ENCODE measurements at regions not wholly inside any gene's neighbourhood (a gene's known extent, or its start where the extent isn't known, plus 50 kb on each side); places are given as distances from the start of the nearest gene placed in this dataset.

DNA sequence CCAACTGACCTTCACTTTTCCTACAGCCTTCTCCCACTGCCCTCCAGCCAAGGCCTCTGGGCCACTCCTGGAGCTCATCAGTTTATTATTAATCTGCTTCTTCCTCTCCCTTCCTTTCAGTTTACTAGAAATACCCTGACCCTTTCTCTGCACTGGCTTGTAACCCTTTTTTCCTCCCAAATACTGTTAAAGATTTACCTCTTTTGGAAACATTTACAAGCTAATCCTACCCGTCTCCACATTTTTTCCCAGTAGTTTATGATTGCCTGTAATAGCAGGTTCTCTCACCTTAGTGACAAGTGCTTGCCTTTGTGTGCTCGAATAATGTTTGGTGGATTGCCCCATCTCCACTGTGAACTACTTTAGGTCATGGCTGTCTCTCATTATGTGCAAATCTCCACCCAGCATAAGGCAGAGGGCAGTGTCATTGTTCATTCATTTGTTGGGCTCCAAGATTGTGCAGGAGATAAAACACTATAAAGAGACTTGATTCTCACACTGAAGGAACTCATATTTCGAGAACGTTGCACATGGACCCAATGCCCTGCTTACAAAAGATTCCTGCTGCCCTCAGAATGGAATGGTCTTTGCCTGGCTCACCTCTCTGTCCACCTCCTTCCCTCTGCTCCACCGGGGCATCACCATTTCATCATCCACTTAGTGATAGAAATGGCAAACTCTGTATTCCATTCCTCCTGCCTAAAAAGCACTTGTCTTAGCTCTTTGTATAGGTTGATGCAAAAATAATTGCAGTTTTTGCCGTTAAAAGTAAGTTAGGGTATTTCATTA lies 491.1 kb downstream of the UTRN start:
- TF ChIP-seq, protein P1, sequence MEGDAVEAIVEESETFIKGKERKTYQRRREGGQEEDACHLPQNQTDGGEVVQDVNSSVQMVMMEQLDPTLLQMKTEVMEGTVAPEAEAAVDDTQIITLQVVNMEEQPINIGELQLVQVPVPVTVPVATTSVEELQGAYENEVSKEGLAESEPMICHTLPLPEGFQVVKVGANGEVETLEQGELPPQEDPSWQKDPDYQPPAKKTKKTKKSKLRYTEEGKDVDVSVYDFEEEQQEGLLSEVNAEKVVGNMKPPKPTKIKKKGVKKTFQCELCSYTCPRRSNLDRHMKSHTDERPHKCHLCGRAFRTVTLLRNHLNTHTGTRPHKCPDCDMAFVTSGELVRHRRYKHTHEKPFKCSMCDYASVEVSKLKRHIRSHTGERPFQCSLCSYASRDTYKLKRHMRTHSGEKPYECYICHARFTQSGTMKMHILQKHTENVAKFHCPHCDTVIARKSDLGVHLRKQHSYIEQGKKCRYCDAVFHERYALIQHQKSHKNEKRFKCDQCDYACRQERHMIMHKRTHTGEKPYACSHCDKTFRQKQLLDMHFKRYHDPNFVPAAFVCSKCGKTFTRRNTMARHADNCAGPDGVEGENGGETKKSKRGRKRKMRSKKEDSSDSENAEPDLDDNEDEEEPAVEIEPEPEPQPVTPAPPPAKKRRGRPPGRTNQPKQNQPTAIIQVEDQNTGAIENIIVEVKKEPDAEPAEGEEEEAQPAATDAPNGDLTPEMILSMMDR (IDR thresholded peaks at IDR 0.05): no peak
- TF ChIP-seq POLR2A (IDR thresholded peaks at IDR 0.05): no peak

All from Peyer's patch (tissue), 4 donors.